ENCODE measurements at regions not wholly inside any gene's neighbourhood (a gene's known extent, or its start where the extent isn't known, plus 50 kb on each side); places are given as distances from the start of the nearest gene placed in this dataset.

DNA sequence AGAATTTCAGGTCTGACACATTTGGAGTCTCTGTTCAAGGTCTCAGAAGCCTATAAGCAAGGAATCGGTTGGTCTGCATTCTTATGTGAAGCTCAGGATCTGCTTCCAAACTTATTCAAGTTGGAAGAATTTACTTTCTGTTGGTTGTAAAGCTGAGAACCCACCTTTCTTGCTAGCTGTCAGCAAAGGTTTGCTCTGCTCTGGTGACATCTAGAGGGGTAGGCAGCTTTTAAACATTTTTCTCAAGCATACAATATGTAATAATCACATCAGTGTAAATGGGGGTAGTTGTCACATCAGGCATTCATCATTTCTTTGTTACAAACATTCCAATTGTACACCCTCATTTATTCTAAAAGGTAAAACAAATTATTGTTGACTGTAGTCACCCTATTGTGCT is 935.2 kb downstream of the TRAM1L1 start:
- Mint-ChIP-seq H3K4me1 (no peaks in the 10 kb centered on the region), H3K27me3 (ENCODE audit: low read depth in 3 of 3) (no peaks in the 10 kb centered on the region), H3K36me3 (no peaks in the 10 kb centered on the region), H3K27ac (no peak overlapping the region), H3K9me3 (peaks cover 0 to 5% (median 0%) of the 10 kb centered on the region in 7 donors), H3K4me3 (no peak overlapping the region)
- no peaks in the 10 kb centered on the region for H4K20me1 ChIP-seq (ENCODE audit: insufficient read depth, low read length)
- WGBS (ENCODE audit: insufficient coverage): 86% methylated on average over 1 of the region's 1 CpG
- H3K27me3 ChIP-seq (ENCODE audit: control insufficient read depth in 2 of 2, insufficient read depth in 2 of 2, low read length in 2 of 2): no peaks in the 10 kb centered on the region
- H3K36me3 ChIP-seq (replicated peaks in 1 of 2; ENCODE audit: control insufficient read depth in 1 of 2, insufficient read depth in 2 of 2, low read length in 2 of 2): no peaks in the 10 kb centered on the region
- no peaks in the 10 kb centered on the region for H3K9me3 ChIP-seq (replicated peaks in 1 of 2; ENCODE audit: control insufficient read depth in 1 of 2, insufficient read depth in 1 of 2, low read length in 2 of 2)
- H3K9ac ChIP-seq (ENCODE audit: insufficient read depth, low read length, poor library complexity, severe bottlenecking): no peak overlapping the region
- no peak for DNase-seq
- TF ChIP-seq, protein P1, sequence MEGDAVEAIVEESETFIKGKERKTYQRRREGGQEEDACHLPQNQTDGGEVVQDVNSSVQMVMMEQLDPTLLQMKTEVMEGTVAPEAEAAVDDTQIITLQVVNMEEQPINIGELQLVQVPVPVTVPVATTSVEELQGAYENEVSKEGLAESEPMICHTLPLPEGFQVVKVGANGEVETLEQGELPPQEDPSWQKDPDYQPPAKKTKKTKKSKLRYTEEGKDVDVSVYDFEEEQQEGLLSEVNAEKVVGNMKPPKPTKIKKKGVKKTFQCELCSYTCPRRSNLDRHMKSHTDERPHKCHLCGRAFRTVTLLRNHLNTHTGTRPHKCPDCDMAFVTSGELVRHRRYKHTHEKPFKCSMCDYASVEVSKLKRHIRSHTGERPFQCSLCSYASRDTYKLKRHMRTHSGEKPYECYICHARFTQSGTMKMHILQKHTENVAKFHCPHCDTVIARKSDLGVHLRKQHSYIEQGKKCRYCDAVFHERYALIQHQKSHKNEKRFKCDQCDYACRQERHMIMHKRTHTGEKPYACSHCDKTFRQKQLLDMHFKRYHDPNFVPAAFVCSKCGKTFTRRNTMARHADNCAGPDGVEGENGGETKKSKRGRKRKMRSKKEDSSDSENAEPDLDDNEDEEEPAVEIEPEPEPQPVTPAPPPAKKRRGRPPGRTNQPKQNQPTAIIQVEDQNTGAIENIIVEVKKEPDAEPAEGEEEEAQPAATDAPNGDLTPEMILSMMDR (IDR thresholded peaks at IDR 0.05): no peak
- H3K4me3 ChIP-seq (replicated peaks in 1 of 3; ENCODE audit: low read depth in 2 of 3, low read length in 3 of 3): no peak overlapping the region
- no peaks in the 10 kb centered on the region for H3K79me2 ChIP-seq (ENCODE audit: insufficient read depth, low read length)
- no peak overlapping the region for H3K27ac ChIP-seq (ENCODE audit: low read depth in 1 of 2, low read length in 2 of 2)
- no peaks in the 10 kb centered on the region for H3K4me1 ChIP-seq (ENCODE audit: control insufficient read depth in 1 of 2, insufficient read depth in 2 of 2, low read length in 2 of 2)
- no peak overlapping the region for H2AFZ ChIP-seq (ENCODE audit: insufficient read depth, low read depth, low read length, poor library complexity, severe bottlenecking)
- intact Hi-C loops (cut with micrococcal nuclease): no loop called here
- no peak overlapping the region for H3K4me2 ChIP-seq (replicated peaks; ENCODE audit: extremely low read depth, low read length, poor library complexity, severe bottlenecking)

DNA sequence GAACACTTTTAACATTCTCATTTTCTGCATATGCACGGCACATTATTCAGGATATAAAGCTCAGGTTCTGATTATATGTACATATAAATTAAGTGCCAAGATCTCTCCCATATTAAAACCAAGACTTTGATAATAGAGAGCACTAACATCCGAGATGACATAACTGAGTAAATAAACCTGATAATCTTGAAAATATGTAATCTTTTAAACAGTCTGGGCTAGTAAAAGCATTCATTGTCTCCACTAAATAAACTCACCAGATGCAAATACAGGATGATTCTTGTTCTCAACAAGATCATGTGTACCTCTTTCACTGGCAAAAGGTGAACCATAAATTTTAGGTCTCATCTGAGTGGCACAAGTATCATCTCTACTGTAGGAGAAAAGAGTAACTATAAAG is 942.2 kb downstream of the TRAM1L1 start:
- WGBS (ENCODE audit: insufficient coverage): no CpG with 5 or more reads among the region's 2 CpGs
- Histone ChIP-seq H3K4me2 (replicated peaks; ENCODE audit: extremely low read depth, low read length, poor library complexity, severe bottlenecking) (no peak overlapping the region), H3K4me3 (replicated peaks in 1 of 3; ENCODE audit: low read depth in 2 of 3, low read length in 3 of 3) (no peak overlapping the region), H3K79me2 (ENCODE audit: insufficient read depth, low read length) (no peaks in the 10 kb centered on the region), H3K27ac (ENCODE audit: low read depth in 1 of 2, low read length in 2 of 2) (no peak overlapping the region), H3K27me3 (ENCODE audit: control insufficient read depth in 2 of 2, insufficient read depth in 2 of 2, low read length in 2 of 2) (no peaks in the 10 kb centered on the region), H3K9ac (ENCODE audit: insufficient read depth, low read length, poor library complexity, severe bottlenecking) (no peak overlapping the region), H2AFZ (ENCODE audit: insufficient read depth, low read depth, low read length, poor library complexity, severe bottlenecking) (no peak overlapping the region), H3K4me1 (ENCODE audit: control insufficient read depth in 1 of 2, insufficient read depth in 2 of 2, low read length in 2 of 2) (no peaks in the 10 kb centered on the region), H3K36me3 (replicated peaks in 1 of 2; ENCODE audit: control insufficient read depth in 1 of 2, insufficient read depth in 2 of 2, low read length in 2 of 2) (no peaks in the 10 kb centered on the region), H4K20me1 (ENCODE audit: insufficient read depth, low read length) (no peaks in the 10 kb centered on the region), H3K9me3 (replicated peaks in 1 of 2; ENCODE audit: control insufficient read depth in 1 of 2, insufficient read depth in 1 of 2, low read length in 2 of 2) (no peaks in the 10 kb centered on the region)
- Mint-ChIP-seq H3K4me1 (no peaks in the 10 kb centered on the region), H3K27me3 (ENCODE audit: low read depth in 3 of 3) (no peaks in the 10 kb centered on the region), H3K9me3 (peaks cover 0 to 2% (median 0%) of the 10 kb centered on the region in 7 donors), H3K27ac (no peak overlapping the region), H3K36me3 (no peaks in the 10 kb centered on the region), H3K4me3 (no peak overlapping the region)
- intact Hi-C loops (cut with micrococcal nuclease): no loop called here
- DNase-seq: no peak
- TF ChIP-seq, protein P1 (IDR thresholded peaks at IDR 0.05): no peak

Measured in CD14-positive monocyte (primary cell).